ENCODE measurements at regions not wholly inside any gene's neighbourhood (a gene's known extent, or its start where the extent isn't known, plus 50 kb on each side); places are given as distances from the start of the nearest gene placed in this dataset.

DNA sequence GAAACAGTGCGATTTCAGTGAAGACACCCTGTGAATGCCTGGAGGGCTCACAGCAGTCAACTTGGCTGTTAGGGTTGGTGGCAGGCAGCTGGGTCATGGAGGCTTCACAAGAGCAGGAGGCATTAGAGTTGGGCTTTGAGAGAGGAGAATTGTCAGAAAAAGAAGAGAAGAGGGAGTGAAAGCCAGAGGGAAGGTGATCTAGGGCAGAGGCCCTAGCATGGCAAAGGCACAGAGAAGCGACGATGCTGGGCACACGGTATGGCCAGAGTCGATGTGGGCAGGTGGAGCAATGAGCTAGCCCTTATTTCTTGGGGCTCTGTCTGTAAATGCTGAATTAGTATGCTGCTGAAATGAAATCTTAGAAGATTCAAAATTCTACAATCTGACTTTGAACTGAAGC is 52.6 kb upstream of the OLFM4 start:
- H3K9me3 ChIP-seq, result no peaks in the 10 kb centered on the region
- no peak overlapping the region for H3K4me3 ChIP-seq
- peaks cover 10% of the 10 kb centered on the region for H3K27me3 ChIP-seq (ENCODE audit: low read depth)
- TF ChIP-seq, protein P1, sequence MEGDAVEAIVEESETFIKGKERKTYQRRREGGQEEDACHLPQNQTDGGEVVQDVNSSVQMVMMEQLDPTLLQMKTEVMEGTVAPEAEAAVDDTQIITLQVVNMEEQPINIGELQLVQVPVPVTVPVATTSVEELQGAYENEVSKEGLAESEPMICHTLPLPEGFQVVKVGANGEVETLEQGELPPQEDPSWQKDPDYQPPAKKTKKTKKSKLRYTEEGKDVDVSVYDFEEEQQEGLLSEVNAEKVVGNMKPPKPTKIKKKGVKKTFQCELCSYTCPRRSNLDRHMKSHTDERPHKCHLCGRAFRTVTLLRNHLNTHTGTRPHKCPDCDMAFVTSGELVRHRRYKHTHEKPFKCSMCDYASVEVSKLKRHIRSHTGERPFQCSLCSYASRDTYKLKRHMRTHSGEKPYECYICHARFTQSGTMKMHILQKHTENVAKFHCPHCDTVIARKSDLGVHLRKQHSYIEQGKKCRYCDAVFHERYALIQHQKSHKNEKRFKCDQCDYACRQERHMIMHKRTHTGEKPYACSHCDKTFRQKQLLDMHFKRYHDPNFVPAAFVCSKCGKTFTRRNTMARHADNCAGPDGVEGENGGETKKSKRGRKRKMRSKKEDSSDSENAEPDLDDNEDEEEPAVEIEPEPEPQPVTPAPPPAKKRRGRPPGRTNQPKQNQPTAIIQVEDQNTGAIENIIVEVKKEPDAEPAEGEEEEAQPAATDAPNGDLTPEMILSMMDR (IDR thresholded peaks at IDR 0.05), result no peak
- ATAC-seq, result no peak
- intact Hi-C loops (cut with DNase I), result no loop called here
- H3K27ac ChIP-seq, result no peak overlapping the region
- no peaks in the 10 kb centered on the region for H3K36me3 ChIP-seq
- H3K4me1 ChIP-seq, result no peaks in the 10 kb centered on the region
- DNase-seq, result no peak

DNA sequence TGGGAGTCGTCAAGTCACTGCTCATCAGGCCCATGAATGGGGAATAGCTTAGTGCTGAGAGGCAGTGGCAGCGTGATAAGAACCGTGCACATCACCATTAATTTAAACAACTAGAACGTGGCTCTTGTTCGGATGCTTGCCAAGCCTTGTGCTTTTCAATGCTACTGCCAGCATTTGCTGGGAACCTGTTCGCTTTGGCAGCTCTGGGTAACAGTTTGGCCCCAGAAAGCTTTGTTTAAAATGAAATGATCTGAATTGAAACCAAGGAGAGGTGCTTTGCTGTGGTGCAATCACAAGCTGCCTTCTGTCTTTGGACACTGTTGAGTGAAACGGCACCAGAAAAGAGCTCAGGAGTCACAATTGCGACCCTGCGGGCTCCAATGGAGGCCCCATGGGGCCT is 53.5 kb upstream of the OLFM4 start:
- no peak for ATAC-seq

DNA sequence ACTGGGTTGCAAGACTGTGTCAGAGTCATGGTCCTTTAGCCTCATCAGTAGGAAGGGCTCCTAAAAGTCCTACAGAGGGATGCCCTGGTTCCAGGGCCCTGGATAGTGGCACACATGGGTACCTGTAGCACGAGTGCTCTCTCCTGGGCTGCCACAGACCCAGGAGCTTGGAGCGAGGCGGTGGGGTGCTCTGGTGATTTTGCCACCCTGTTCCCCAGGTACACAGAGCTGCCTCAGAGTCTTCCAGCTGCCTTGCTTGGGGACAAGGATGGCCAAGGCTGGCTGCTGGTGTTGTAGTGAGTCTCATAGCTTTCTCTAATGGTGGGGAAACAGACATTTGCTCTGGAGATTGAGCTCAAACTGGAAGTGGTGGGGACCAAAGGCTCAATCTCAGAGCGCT is 53.9 kb upstream of the OLFM4 start:
- intact Hi-C loops (cut with DNase I), result no loop called here
- no peaks in the 10 kb centered on the region for H3K4me1 ChIP-seq
- ATAC-seq (no peak), DNase-seq (no peak)
- H3K4me3 ChIP-seq, result no peak overlapping the region
- TF ChIP-seq, protein P1 (IDR thresholded peaks at IDR 0.05), result no peak
- H3K36me3 ChIP-seq, result no peaks in the 10 kb centered on the region
- H3K27me3 ChIP-seq (ENCODE audit: low read depth), result peaks cover 15% of the 10 kb centered on the region
- H3K27ac ChIP-seq, result no peak overlapping the region
- no peaks in the 10 kb centered on the region for H3K9me3 ChIP-seq

More for the DNA sequence above, 53.5 kb upstream of the OLFM4 start:
- peaks cover 11% of the 10 kb centered on the region for H3K27me3 ChIP-seq (ENCODE audit: low read depth)
- TF ChIP-seq, protein P1 (IDR thresholded peaks at IDR 0.05), result no peak
- no peak for DNase-seq
- no peaks in the 10 kb centered on the region for H3K4me1 ChIP-seq
- no peak overlapping the region for H3K4me3 ChIP-seq
- no peak overlapping the region for H3K27ac ChIP-seq
- no peaks in the 10 kb centered on the region for H3K36me3 ChIP-seq
- H3K9me3 ChIP-seq, result no peaks in the 10 kb centered on the region
- intact Hi-C loops (cut with DNase I), result no loop called here

DNA sequence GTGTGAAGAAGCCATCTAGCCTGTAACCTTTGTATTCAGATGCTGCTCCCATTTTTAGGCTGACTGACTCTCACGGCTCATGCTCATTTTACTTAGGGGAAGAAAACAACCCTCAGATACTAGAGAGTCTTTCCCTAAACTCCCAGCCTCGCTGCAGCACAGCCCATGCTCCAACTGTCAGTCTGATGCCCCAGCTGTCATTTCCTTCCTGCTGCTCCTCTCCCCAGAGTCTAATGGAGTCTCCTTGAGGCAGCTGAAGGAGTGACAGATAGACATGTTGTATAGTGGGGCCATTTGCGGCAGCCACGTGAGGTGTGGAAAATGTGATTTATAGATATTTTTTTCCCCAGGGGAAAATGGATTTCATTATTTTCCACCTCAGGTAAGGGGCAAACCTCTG is 59.2 kb upstream of the OLFM4 start:
- Histone ChIP-seq H3K4me1 (no peaks in the 10 kb centered on the region), H3K27me3 (ENCODE audit: low read depth) (peaks cover 5% of the 10 kb centered on the region), H3K27ac (no peak overlapping the region), H3K9me3 (no peaks in the 10 kb centered on the region), H3K36me3 (no peaks in the 10 kb centered on the region), H3K4me3 (no peak overlapping the region)
- ATAC-seq (no peak), DNase-seq (no peak)
- intact Hi-C loops (cut with DNase I), result no loop called here
- TF ChIP-seq, protein P1 (IDR thresholded peaks at IDR 0.05), result no peak

DNA sequence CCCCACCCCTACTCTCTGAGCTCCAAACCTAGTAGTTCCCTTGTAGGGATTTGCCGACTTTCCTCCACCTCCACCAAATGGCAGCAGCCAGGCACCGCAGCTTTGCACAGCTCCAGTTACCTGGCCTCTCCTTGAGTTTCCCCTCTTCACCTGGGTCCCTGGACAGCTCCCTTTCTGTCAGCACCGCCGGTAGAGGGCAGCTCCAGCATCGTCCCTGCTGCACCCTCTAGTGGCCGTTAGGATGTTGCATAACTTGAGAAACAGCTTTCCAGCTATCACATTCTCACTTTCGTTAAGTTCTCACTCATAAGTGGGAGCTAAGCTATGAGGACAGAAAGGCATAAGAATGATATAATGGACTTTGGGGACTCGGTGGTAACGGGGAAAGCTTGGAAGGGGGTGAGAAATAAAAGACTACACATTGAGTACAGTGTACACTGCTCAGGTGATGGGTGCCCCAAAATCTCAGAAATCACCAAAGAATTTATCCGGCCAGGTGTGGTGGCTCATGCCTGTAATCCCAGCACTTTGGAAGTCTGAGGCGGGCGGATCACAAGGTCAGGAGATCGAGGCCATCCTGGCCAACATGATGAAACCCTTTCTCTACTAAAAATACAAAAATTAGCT is 60.4 kb upstream of the OLFM4 start:
- H3K27me3 ChIP-seq (ENCODE audit: low read depth), result peaks cover 5% of the 10 kb centered on the region
- DNase-seq, result peak; percentile 82
- TF ChIP-seq, protein P1 (IDR thresholded peaks at IDR 0.05), result peak; percentile 90
- peak; percentile 93 to 94 for ATAC-seq
- no peak overlapping the region for H3K27ac ChIP-seq
- no peaks in the 10 kb centered on the region for H3K4me1 ChIP-seq
- intact Hi-C loops (cut with DNase I), result no loop called here
- no peaks in the 10 kb centered on the region for H3K9me3 ChIP-seq
- no peaks in the 10 kb centered on the region for H3K36me3 ChIP-seq
- H3K4me3 ChIP-seq, result no peak overlapping the region
